ENCODE measurements at regions not wholly inside any gene's neighbourhood (a gene's known extent, or its start where the extent isn't known, plus 50 kb on each side); places are given as distances from the start of the nearest gene placed in this dataset.

GRCh38 chr3:31173118-31173718 lies 278.8 kb upstream of the GADL1 start:
- in situ Hi-C loops (cut with HindIII; ENCODE audit: low sequenced_read_pairs), result no loop called here

- in situ Hi-C loops (cut with HindIII; ENCODE audit: low sequenced_read_pairs), result no loop called here
Observed at GRCh38 chr3:31174079-31174478, 279.6 kb upstream of the GADL1 start.

GRCh38 chr3:31176045-31176444 lies 281.6 kb upstream of the GADL1 start:
- in situ Hi-C loops (cut with HindIII; ENCODE audit: low sequenced_read_pairs), result no loop called here

- in situ Hi-C loops (cut with HindIII; ENCODE audit: low sequenced_read_pairs), result no loop called here
Observed at GRCh38 chr3:31178467-31178866, 284.0 kb upstream of the GADL1 start.

GRCh38 chr3:31179768-31180167 lies 285.3 kb upstream of the GADL1 start:
- in situ Hi-C loops (cut with HindIII; ENCODE audit: low sequenced_read_pairs), result no loop called here

- in situ Hi-C loops (cut with HindIII; ENCODE audit: low sequenced_read_pairs), result no loop called here
Observed at GRCh38 chr3:31180274-31180673, 285.8 kb upstream of the GADL1 start.

GRCh38 chr3:31181661-31182060 lies 287.2 kb upstream of the GADL1 start:
- in situ Hi-C loops (cut with HindIII; ENCODE audit: low sequenced_read_pairs), result no loop called here

GRCh38 chr3:31182661-31183060 lies 288.2 kb upstream of the GADL1 start:
- in situ Hi-C loops (cut with HindIII; ENCODE audit: low sequenced_read_pairs), result no loop called here

GRCh38 chr3:31184261-31185061 lies 290.0 kb upstream of the GADL1 start:
- in situ Hi-C loops (cut with HindIII; ENCODE audit: low sequenced_read_pairs), result loop anchor here (5.0 kb wide), 1 partner anchor 58 kb away; no protein-coding TSS in a partner anchor

- in situ Hi-C loops (cut with HindIII; ENCODE audit: low sequenced_read_pairs), result loop anchor here (5.0 kb wide), 1 partner anchor 57 kb away; no protein-coding TSS in a partner anchor
Observed at GRCh38 chr3:31185062-31185357, 290.5 kb upstream of the GADL1 start.

- in situ Hi-C loops (cut with HindIII; ENCODE audit: low sequenced_read_pairs), result loop anchor here (5.0 kb wide), 1 partner anchor 56 kb away; no protein-coding TSS in a partner anchor
Observed at GRCh38 chr3:31186041-31186440, 291.6 kb upstream of the GADL1 start.

- in situ Hi-C loops (cut with HindIII; ENCODE audit: low sequenced_read_pairs), result loop anchor here (5.0 kb wide), 1 partner anchor 55 kb away; no protein-coding TSS in a partner anchor
Observed at GRCh38 chr3:31187380-31187779, 292.9 kb upstream of the GADL1 start.

- in situ Hi-C loops (cut with HindIII; ENCODE audit: low sequenced_read_pairs), result loop anchor here (5.0 kb wide), 1 partner anchor 54 kb away; no protein-coding TSS in a partner anchor
Observed at GRCh38 chr3:31188112-31188511, 293.7 kb upstream of the GADL1 start.

GRCh38 chr3:31189330-31189729 lies 294.9 kb upstream of the GADL1 start:
- in situ Hi-C loops (cut with HindIII; ENCODE audit: low sequenced_read_pairs), result loop anchor here (5.0 kb wide), 1 partner anchor 53 kb away; no protein-coding TSS in a partner anchor

GRCh38 chr3:31189971-31190370 lies 295.5 kb upstream of the GADL1 start:
- in situ Hi-C loops (cut with HindIII; ENCODE audit: low sequenced_read_pairs), result loop anchor here (5.0 kb wide), 1 partner anchor 52 kb away; no protein-coding TSS in a partner anchor

- in situ Hi-C loops (cut with HindIII; ENCODE audit: low sequenced_read_pairs), result no loop called here
Observed at GRCh38 chr3:31191354-31191753, 296.9 kb upstream of the GADL1 start.

GRCh38 chr3:31193429-31193828 lies 299.0 kb upstream of the GADL1 start:
- in situ Hi-C loops (cut with HindIII; ENCODE audit: low sequenced_read_pairs), result no loop called here

GRCh38 chr3:31193871-31194270 lies 299.4 kb upstream of the GADL1 start:
- in situ Hi-C loops (cut with HindIII; ENCODE audit: low sequenced_read_pairs), result no loop called here

GRCh38 chr3:31196261-31196660 lies 301.8 kb upstream of the GADL1 start:
- in situ Hi-C loops (cut with HindIII; ENCODE audit: low sequenced_read_pairs), result no loop called here

GRCh38 chr3:31196881-31197364 lies 302.5 kb upstream of the GADL1 start:
- in situ Hi-C loops (cut with HindIII; ENCODE audit: low sequenced_read_pairs), result no loop called here

- in situ Hi-C loops (cut with HindIII; ENCODE audit: low sequenced_read_pairs), result no loop called here
Observed at GRCh38 chr3:31197941-31198340, 303.5 kb upstream of the GADL1 start.

GRCh38 chr3:31198890-31199289 lies 304.4 kb upstream of the GADL1 start:
- in situ Hi-C loops (cut with HindIII; ENCODE audit: low sequenced_read_pairs), result no loop called here

Measured in endothelial cell of hepatic sinusoid (primary cell).